Loucy (cell line): ENCODE measurements at regions not wholly inside any gene's neighbourhood (a gene's known extent, or its start where the extent isn't known, plus 50 kb on each side); places are given as distances from the start of the nearest gene placed in this dataset.

Experiments used
- H2AFZ ChIP-seq: fragments of 200-600 bp; sonication (generic); 2 replicates; pipeline ENCODE4 v1.6.0; 2016; ENCODE audit warnings: antibody characterized with exemption, mild to moderate bottlenecking, low read length, moderate library complexity
- H3F3A ChIP-seq: fragments of 200-600 bp; 2 replicates; pipeline ENCODE4 v1.6.0; 2016; ENCODE audit warnings: antibody characterized with exemption, low read depth, mild to moderate bottlenecking
- H3K27me3 ChIP-seq: fragments of 200-600 bp; sonication (generic); 2 replicates; pipeline ENCODE4 v1.6.1; 2014; ENCODE audit warnings: low read length, mild to moderate bottlenecking; ENCODE audit not compliant: insufficient read depth, poor library complexity, severe bottlenecking
- H3K36me3 ChIP-seq: fragments of 200-600 bp; sonication (generic); 2 replicates; pipeline ENCODE4 v1.6.1; 2016; ENCODE audit warnings: low read length; ENCODE audit not compliant: insufficient read depth
- H3K4me1 ChIP-seq: fragments of 200-600 bp; sonication (generic); 2 replicates; pipeline ENCODE4 v1.5.1; 2014; ENCODE audit warnings: low read length, mild to moderate bottlenecking; ENCODE audit not compliant: insufficient read depth, poor library complexity, severe bottlenecking
- H3K4me2 ChIP-seq: fragments of 200-600 bp; sonication (generic); 2 replicates; pipeline ENCODE4 v1.6.0; 2014; ENCODE audit warnings: antibody characterized with exemption, low read length, low read depth, mild to moderate bottlenecking; ENCODE audit not compliant: poor library complexity, severe bottlenecking
- H3K4me3 ChIP-seq: fragments of 200-600 bp; sonication (generic); 2 replicates; pipeline ENCODE4 v1.5.1; 2014; ENCODE audit warnings: low read length, mild to moderate bottlenecking, mixed read lengths; ENCODE audit not compliant: poor library complexity, severe bottlenecking
- H3K79me2 ChIP-seq: fragments of 200-600 bp; sonication (generic); 2 replicates; pipeline ENCODE4 v1.6.1; 2014; ENCODE audit warnings: low read length; ENCODE audit not compliant: insufficient read depth
- H3K9ac ChIP-seq: fragments of 200-600 bp; sonication (generic); 2 replicates; pipeline ENCODE4 v1.6.0; 2014; ENCODE audit warnings: mild to moderate bottlenecking, low read depth, low read length, moderate library complexity; ENCODE audit not compliant: poor library complexity, severe bottlenecking
- H3K9me2 ChIP-seq: fragments of 200-600 bp; sonication (generic); replicated peaks from 2 replicates; pipeline ENCODE4 v1.6.1; 2016; ENCODE audit warnings: low read depth, low read length, mixed read lengths
- H3K9me3 ChIP-seq: fragments of 200-600 bp; sonication (generic); 2 replicates; pipeline ENCODE4 v1.6.1; 2014; ENCODE audit warnings: mild to moderate bottlenecking, antibody characterized with exemption, low read length, low read depth; ENCODE audit not compliant: insufficient read depth
- H4K20me1 ChIP-seq: fragments of 200-600 bp; sonication (generic); 2 replicates; pipeline ENCODE4 v1.6.0; 2014; ENCODE audit warnings: antibody characterized with exemption, low read length, mild to moderate bottlenecking; ENCODE audit not compliant: insufficient read depth, poor library complexity, severe bottlenecking
- EZH2phosphoT487 ChIP-seq: fragments of 200-600 bp; IDR thresholded peaks from 2 replicates; pipeline ENCODE4 v1.6.1; 2018; ENCODE audit warnings: antibody characterized with exemption, mild to moderate bottlenecking, moderate library complexity, borderline replicate concordance
- TF ChIP-seq, protein P1 (sequence below): fragments of 200-600 bp; sonication (generic); conservative IDR thresholded peaks from 2 replicates; pipeline ENCODE4 v1.5.1; 2014; ENCODE audit warnings: mild to moderate bottlenecking, antibody characterized with exemption, low read length

DNA sequence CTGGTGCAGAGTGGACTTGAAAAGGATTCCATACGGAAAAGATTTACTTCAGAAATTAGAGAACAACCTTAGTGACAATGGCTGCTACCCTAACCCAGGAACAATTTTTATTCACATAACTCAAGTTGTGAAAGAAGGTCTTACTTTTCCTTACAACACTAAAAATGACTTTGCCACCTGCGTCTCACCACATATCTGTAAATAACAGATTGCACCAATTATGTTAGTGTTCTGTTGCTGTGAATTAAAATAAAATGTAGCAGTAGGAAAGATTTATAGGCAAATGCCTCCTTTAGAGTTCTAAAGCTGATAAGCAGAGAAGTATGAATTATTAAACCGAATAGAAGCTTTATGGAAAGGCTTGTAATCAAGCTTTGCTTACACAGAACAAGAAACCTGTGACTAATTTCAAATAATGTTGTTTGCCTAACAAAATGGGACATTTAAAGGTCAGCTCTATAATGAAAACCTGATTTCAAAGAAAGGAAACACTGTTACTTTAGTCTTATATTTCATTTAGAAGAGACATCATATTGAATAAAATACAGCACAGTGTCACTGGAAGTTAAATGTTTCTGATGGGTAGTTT is 2237.8 kb downstream of the LRRC4C start:
- TF ChIP-seq, protein P1, sequence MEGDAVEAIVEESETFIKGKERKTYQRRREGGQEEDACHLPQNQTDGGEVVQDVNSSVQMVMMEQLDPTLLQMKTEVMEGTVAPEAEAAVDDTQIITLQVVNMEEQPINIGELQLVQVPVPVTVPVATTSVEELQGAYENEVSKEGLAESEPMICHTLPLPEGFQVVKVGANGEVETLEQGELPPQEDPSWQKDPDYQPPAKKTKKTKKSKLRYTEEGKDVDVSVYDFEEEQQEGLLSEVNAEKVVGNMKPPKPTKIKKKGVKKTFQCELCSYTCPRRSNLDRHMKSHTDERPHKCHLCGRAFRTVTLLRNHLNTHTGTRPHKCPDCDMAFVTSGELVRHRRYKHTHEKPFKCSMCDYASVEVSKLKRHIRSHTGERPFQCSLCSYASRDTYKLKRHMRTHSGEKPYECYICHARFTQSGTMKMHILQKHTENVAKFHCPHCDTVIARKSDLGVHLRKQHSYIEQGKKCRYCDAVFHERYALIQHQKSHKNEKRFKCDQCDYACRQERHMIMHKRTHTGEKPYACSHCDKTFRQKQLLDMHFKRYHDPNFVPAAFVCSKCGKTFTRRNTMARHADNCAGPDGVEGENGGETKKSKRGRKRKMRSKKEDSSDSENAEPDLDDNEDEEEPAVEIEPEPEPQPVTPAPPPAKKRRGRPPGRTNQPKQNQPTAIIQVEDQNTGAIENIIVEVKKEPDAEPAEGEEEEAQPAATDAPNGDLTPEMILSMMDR, result no peak
- no peak for TF ChIP-seq EZH2phosphoT487
- Histone ChIP-seq H3K9me3 (no peaks in the 10 kb centered on the region; the same call in 1 of the 2 replicates), H3K79me2 (no peaks in the 10 kb centered on the region), H3K27me3 (no peaks in the 10 kb centered on the region), H3K9ac (no peak overlapping the region), H4K20me1 (no peaks in the 10 kb centered on the region), H3K9me2 (0 out of 2 replicates have a peak, but pooled peaks cover 3% of the 10 kb centered on the region), H3K36me3 (no peaks in the 10 kb centered on the region), H3K4me1 (no peaks in the 10 kb centered on the region), H3K4me3 (no peak overlapping the region), H3F3A (no peaks in the 10 kb centered on the region), H2AFZ (no peak overlapping the region), H3K4me2 (no peak overlapping the region)

DNA sequence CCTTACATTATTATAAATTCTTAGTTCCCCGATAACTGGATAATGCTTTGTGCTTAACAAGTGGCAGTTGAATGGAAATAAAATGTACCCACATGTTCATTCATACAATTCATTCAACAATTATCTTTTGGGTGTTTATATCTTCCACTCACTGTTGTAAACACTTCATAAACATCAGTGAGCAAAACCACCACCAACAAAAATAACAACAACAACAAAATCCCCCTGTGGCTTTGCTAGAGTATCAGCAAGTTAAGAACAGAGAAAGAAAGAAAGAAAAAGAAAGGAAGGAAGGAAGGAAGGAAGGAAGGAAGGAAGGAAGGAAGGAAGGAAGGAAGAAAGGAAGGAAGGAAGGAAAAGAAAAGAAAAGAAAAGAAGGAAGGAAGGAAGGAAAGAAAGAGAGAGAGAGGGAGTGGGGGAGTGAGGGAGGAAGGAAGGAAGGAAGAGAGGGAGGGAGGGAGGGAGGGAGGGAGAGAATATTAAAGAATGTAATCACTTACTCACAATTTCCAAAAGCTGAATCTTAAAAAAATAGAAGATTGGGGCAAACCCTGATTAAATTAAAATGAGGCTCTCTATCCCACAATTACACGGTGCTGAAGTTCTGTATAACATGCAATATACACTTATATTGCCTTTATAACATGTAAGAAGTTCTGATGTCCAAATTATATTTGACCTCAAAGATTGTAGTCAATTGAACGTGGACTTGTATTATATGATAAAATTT is 2238.8 kb downstream of the LRRC4C start:
- Histone ChIP-seq H3F3A (no peaks in the 10 kb centered on the region), H3K79me2 (no peaks in the 10 kb centered on the region), H3K4me3 (no peak overlapping the region), H4K20me1 (no peaks in the 10 kb centered on the region), H3K36me3 (no peaks in the 10 kb centered on the region), H3K9me2 (0 out of 2 replicates have a peak, but pooled peaks cover 3% of the 10 kb centered on the region), H3K9ac (no peak overlapping the region), H3K4me1 (no peaks in the 10 kb centered on the region), H2AFZ (no peak overlapping the region), H3K27me3 (no peaks in the 10 kb centered on the region), H3K4me2 (no peak overlapping the region), H3K9me3 (no peaks in the 10 kb centered on the region; the same call in 1 of the 2 replicates)
- TF ChIP-seq EZH2phosphoT487, result no peak
- TF ChIP-seq, protein P1, result no peak

DNA sequence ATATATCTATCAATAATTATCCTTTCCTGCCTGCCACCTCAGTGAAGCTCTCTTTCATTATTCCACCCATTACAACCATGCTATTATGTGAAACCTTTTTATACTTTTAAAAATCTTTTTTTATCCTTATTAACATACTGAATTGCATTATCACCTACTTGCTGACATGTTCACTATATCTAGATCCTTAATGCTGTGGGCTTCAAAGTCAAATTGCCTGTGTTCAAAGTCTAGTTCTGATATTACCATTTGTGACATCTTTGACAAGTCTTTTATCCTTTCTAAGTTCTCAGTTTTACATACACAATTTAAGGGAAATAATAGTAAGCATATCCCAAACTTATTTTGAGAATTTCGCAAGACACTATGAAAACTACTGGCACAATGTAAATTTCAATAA is 2239.4 kb downstream of the LRRC4C start:
- H3K9me3 ChIP-seq, result no peaks in the 10 kb centered on the region; the same call in none of the 2 replicates
- H3K36me3 ChIP-seq, result no peaks in the 10 kb centered on the region
- no peaks in the 10 kb centered on the region for H4K20me1 ChIP-seq
- TF ChIP-seq, protein P1, result no peak
- TF ChIP-seq EZH2phosphoT487, result no peak
- no peaks in the 10 kb centered on the region for H3F3A ChIP-seq
- no peaks in the 10 kb centered on the region for H3K27me3 ChIP-seq
- 0 out of 2 replicates have a peak, but pooled peaks cover under 1% of the 10 kb centered on the region for H3K9me2 ChIP-seq
- no peak overlapping the region for H3K9ac ChIP-seq
- H2AFZ ChIP-seq, result no peak overlapping the region
- H3K4me2 ChIP-seq, result no peak overlapping the region
- H3K4me1 ChIP-seq, result no peaks in the 10 kb centered on the region
- no peak overlapping the region for H3K4me3 ChIP-seq
- H3K79me2 ChIP-seq, result no peaks in the 10 kb centered on the region
